Endothelial cell of umbilical vein (primary cell): ENCODE measurements at regions not wholly inside any gene's neighbourhood (a gene's known extent, or its start where the extent isn't known, plus 50 kb on each side); places are given as distances from the start of the nearest gene placed in this dataset.

Experiments used
- EZH2 ChIP-seq: IDR thresholded peaks from 2 replicates; pipeline ENCODE4 v1.6.1; 2012; ENCODE audit warnings: borderline replicate concordance, low read depth, mild to moderate bottlenecking, moderate library complexity, low read length, inconsistent platforms; ENCODE audit not compliant: severe bottlenecking
- FOS ChIP-seq: IDR thresholded peaks from 2 replicates; pipeline ENCODE4 v1.6.1; 2011; ENCODE audit warnings: mild to moderate bottlenecking, low read length, moderate library complexity, borderline replicate concordance; ENCODE audit not compliant: insufficient read depth
- POLR2A ChIP-seq: IDR thresholded peaks from 2 replicates; pipeline ENCODE4 v1.6.1; 2012; ENCODE audit warnings: low read depth, mild to moderate bottlenecking, control low read depth, low read length
- POLR2AphosphoS5 ChIP-seq: IDR thresholded peaks from 2 replicates; pipeline ENCODE4 v1.6.1; 2012; ENCODE audit warnings: low read depth, mild to moderate bottlenecking, control low read depth, low read length, moderate library complexity; ENCODE audit not compliant: insufficient read depth
- TF ChIP-seq, protein P1 (sequence below): IDR thresholded peaks from 2 replicates; pipeline ENCODE4 v1.6.1; 2011; ENCODE audit not compliant: insufficient read depth, insufficient read length
- TF ChIP-seq, protein P2 (sequence below), 2 donors: IDR thresholded peaks; 1 replicate in 1 of 2; 2 replicates in 1 of 2; pipeline ENCODE4 v1.5.1; 2011; ENCODE audit warnings: low read length in 2 of 2, mild to moderate bottlenecking in 2 of 2, moderate library complexity in 2 of 2, control low read depth in 1 of 2, inconsistent platforms in 1 of 2, low read depth in 1 of 2; ENCODE audit not compliant: insufficient read depth in 1 of 2; ENCODE audit errors: extremely low read depth in 1 of 2

DNA sequence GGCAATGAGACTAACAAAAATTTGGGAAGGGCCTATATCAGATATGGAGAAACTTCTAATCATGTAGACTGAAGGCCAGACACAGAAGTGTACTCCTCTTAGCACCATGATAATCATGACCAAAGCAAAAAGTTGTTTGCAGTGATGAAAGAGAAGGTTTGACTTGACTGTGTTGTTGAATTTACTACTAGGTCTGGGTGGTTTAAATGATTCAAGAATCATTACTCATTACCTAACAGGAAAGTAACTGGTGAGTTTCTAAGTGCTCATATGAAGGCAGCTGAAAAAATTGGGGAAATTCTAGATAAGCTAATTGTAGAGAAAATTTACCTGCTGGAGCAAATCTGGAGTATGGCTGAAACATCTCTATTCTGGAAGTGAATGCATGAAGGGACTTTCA, 451.5 kb upstream of the SORCS1 start:
- no peak for TF ChIP-seq POLR2A
- no peak for TF ChIP-seq EZH2
- TF ChIP-seq, protein P1, sequence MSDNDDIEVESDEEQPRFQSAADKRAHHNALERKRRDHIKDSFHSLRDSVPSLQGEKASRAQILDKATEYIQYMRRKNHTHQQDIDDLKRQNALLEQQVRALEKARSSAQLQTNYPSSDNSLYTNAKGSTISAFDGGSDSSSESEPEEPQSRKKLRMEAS, result no peak
- TF ChIP-seq, protein P2, sequence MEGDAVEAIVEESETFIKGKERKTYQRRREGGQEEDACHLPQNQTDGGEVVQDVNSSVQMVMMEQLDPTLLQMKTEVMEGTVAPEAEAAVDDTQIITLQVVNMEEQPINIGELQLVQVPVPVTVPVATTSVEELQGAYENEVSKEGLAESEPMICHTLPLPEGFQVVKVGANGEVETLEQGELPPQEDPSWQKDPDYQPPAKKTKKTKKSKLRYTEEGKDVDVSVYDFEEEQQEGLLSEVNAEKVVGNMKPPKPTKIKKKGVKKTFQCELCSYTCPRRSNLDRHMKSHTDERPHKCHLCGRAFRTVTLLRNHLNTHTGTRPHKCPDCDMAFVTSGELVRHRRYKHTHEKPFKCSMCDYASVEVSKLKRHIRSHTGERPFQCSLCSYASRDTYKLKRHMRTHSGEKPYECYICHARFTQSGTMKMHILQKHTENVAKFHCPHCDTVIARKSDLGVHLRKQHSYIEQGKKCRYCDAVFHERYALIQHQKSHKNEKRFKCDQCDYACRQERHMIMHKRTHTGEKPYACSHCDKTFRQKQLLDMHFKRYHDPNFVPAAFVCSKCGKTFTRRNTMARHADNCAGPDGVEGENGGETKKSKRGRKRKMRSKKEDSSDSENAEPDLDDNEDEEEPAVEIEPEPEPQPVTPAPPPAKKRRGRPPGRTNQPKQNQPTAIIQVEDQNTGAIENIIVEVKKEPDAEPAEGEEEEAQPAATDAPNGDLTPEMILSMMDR (IDR thresholded peaks at IDR 0.05; ENCODE audit: extremely low read depth in 1 of 2, insufficient read depth in 1 of 2, low read depth in 1 of 2, low read length in 2 of 2), result no peak
- no peak for TF ChIP-seq FOS
- no peak for TF ChIP-seq POLR2AphosphoS5
